HEK293T (cell line): ENCODE measurements at regions not wholly inside any gene's neighbourhood (a gene's known extent, or its start where the extent isn't known, plus 50 kb on each side); places are given as distances from the start of the nearest gene placed in this dataset.
A peak's percentile ranks its signal among the peaks of the same experiment; 100 is the strongest.
"Not testable (repeated sequence)": the region's sequence is repeated elsewhere in the genome, so short reads cannot be mapped to it uniquely, and the experiment has no call there.

Source experiments
- CTCF ChIA-PET: fragments of 350-600 bp; formaldehyde crosslinking; extraction: SDS; loops from one replicate; lab custom pipeline; 2021; ENCODE audit warnings: antibody characterized with exemption, inconsistent platforms; lab: Yijun Ruan, JAX
- POLR2A ChIA-PET: fragments of 350-600 bp; formaldehyde crosslinking; extraction: SDS; loops from one replicate; lab custom pipeline; 2020; ENCODE audit warnings: antibody characterized with exemption, inconsistent platforms; lab: Yijun Ruan, JAX
- DNase-seq: peaks from one replicate; pipeline ENCODE4 v3.0.0; 2012; ENCODE audit warnings: mixed read lengths; ENCODE audit errors: extremely low spot score
- ARNT ChIP-seq: fragments of 450-650 bp; IDR thresholded peaks from 2 replicates; pipeline ENCODE4 v1.6.1; 2017; ENCODE audit warnings: mild to moderate bottlenecking
- BHLHE40 ChIP-seq: fragments of 450-650 bp; IDR thresholded peaks from 2 replicates; pipeline ENCODE4 v1.6.1; 2016; ENCODE audit warnings: mild to moderate bottlenecking, moderate library complexity, borderline replicate concordance
- CTBP1 ChIP-seq: fragments of 450-650 bp; IDR thresholded peaks from 2 replicates; pipeline ENCODE4 v1.6.1; 2016; ENCODE audit warnings: borderline replicate concordance
- ELF4 ChIP-seq: fragments of 450-650 bp; IDR thresholded peaks from 2 replicates; pipeline ENCODE4 v1.6.1; 2017; ENCODE audit warnings: antibody characterized with exemption
- FOXA1 ChIP-seq: fragments of 450-650 bp; IDR thresholded peaks from 2 replicates; pipeline ENCODE4 v1.6.1; 2016; ENCODE audit warnings: mild to moderate bottlenecking
- FOXK2 ChIP-seq: fragments of 450-650 bp; IDR thresholded peaks from 2 replicates; pipeline ENCODE4 v1.6.1; 2016; ENCODE audit warnings: mild to moderate bottlenecking
- FOXM1 ChIP-seq: fragments of 450-650 bp; IDR thresholded peaks from 2 replicates; pipeline ENCODE4 v1.6.1; 2017; ENCODE audit warnings: mild to moderate bottlenecking, borderline replicate concordance
- HDGF ChIP-seq: fragments of 450-650 bp; IDR thresholded peaks from 2 replicates; pipeline ENCODE4 v1.6.1; 2017; ENCODE audit warnings: antibody characterized with exemption, borderline replicate concordance
- L3MBTL2 ChIP-seq: fragments of 450-650 bp; conservative IDR thresholded peaks from 2 replicates; pipeline ENCODE4 v1.6.1; 2016; ENCODE audit warnings: mild to moderate bottlenecking
- LEF1 ChIP-seq: fragments of 450-650 bp; IDR thresholded peaks from 2 replicates; pipeline ENCODE4 v1.6.1; 2017; ENCODE audit warnings: mild to moderate bottlenecking, borderline replicate concordance
- NFRKB ChIP-seq: fragments of 450-650 bp; IDR thresholded peaks from 2 replicates; pipeline ENCODE4 v1.6.1; 2016; ENCODE audit warnings: mild to moderate bottlenecking, moderate library complexity
- PKNOX1 ChIP-seq: fragments of 450-650 bp; IDR thresholded peaks from 2 replicates; pipeline ENCODE4 v1.6.1; 2016
- SP1 ChIP-seq: fragments of 450-650 bp; IDR thresholded peaks from 2 replicates; pipeline ENCODE4 v1.6.1; 2017
- SUZ12 ChIP-seq: fragments of 450-650 bp; IDR thresholded peaks from 2 replicates; pipeline ENCODE4 v1.6.1; 2016; ENCODE audit warnings: mild to moderate bottlenecking
- TARDBP ChIP-seq: fragments of 450-650 bp; IDR thresholded peaks from 2 replicates; pipeline ENCODE4 v1.6.1; 2016
- ZNF384 ChIP-seq: fragments of 450-650 bp; IDR thresholded peaks from 2 replicates; pipeline ENCODE4 v1.6.1; 2016

- no peak for DNase-seq
- POLR2A ChIA-PET, result no interaction called here
- CTCF ChIA-PET, result no interaction called here
- TF ChIP-seq NFRKB (no peak), ARNT (no peak), CTBP1 (no peak), BHLHE40 (no peak), ZNF384 (no peak), ELF4 (no peak), FOXK2 (no peak), FOXM1 (no peak)
These were observed 95.9 kb upstream of the SMARCA2 start for GRCh38 chr9:1919229-1919628.

DNA sequence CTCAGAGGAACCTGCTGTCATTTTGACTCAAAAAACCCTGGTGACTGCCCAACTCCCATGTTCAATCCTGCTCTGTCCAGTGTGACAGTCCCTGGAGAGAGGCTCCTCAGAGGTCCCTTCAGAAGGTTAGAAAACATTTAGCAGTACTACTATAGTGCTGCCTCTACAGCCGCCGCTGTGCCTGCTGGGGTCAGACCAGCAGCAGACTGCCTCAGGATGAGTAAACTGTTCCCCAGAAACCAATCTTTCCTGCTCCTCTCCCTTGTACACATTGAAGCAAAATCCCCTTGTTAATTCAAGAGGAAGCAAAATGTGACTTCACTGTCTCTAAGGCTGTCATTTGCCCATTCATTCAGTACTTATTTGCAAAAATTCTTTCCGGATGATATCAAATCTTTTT is 94.8 kb upstream of the SMARCA2 start:
- TF ChIP-seq SUZ12 (no peak), ARNT (no peak), TARDBP (no peak), ZNF384 (no peak), LEF1 (no peak), L3MBTL2 (no peak), SP1 (no peak), FOXM1 (no peak), BHLHE40 (no peak), PKNOX1 (no peak), ELF4 (no peak), FOXK2 (no peak), HDGF (no peak), FOXA1 (no peak), NFRKB (no peak), CTBP1 (no peak)
- ChIA-PET POLR2A (no interaction called here), CTCF (no interaction called here)
- DNase-seq, result no peak

- peak; percentile 5 for DNase-seq
- TF ChIP-seq FOXA1, result no peak
- no peak for TF ChIP-seq HDGF
- TF ChIP-seq FOXM1, result no peak
- no peak for TF ChIP-seq ELF4
- TF ChIP-seq NFRKB, result no peak
- no peak for TF ChIP-seq L3MBTL2
- no peak for TF ChIP-seq TARDBP
- TF ChIP-seq PKNOX1, result no peak
- no peak for TF ChIP-seq LEF1
- TF ChIP-seq FOXK2, result no peak
- TF ChIP-seq BHLHE40, result no peak
- TF ChIP-seq ZNF384, result no peak
- no peak for TF ChIP-seq SP1
- CTCF ChIA-PET, result no interaction called here
- POLR2A ChIA-PET, result no interaction called here
These were observed 93.1 kb upstream of the SMARCA2 start for GRCh38 chr9:1922026-1922425.

DNA sequence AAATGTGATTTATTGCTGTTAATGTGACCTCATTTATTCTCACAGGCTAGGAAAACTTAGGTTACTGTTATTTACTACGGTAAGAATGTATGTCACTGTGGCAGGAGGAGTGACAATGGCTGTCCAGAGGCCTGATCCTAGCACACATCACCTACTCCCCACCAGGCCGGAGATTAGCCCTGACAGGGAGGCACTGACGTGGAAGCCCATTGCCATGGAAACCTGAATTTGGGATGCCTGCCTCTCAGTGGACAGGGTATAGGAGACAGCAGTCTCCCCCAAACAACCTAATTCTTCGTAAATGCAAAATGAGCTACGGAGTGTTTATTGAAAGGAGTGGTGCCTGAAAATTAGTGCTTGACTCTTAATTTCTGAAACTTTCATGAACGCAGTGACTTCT is 87.6 kb upstream of the SMARCA2 start:
- ChIA-PET CTCF (no interaction called here), POLR2A (no interaction called here)
- no peak for DNase-seq
- TF ChIP-seq HDGF, result no peak
- no peak for TF ChIP-seq BHLHE40
- TF ChIP-seq NFRKB, result no peak
- TF ChIP-seq ZNF384, result no peak
- no peak for TF ChIP-seq SUZ12
- no peak for TF ChIP-seq FOXM1
- no peak for TF ChIP-seq LEF1

DNA sequence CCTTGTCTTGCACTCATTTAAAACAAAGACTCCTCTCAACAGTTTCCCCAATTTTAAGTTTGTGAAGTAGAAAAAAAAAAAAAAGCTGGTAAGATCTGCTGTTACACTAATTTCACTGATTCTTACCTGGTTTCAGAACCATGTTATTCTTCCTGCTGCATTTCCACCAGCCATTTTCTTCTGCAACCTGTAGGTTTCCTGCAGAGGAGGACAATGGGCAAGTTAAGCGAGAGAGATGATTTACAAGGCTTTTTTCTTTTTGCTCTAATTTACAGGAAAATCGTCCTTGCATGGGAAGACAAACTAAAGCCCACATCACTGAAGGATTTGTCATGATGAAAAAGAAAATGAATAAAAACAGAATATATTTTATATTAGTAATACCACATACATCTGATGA is 86.0 kb upstream of the SMARCA2 start:
- POLR2A ChIA-PET, result no interaction called here
- TF ChIP-seq BHLHE40 (no peak), SP1 (no peak), SUZ12 (no peak), FOXK2 (no peak), ELF4 (no peak), FOXM1 (no peak)
- no peak for DNase-seq
- CTCF ChIA-PET, result no interaction called here

DNA sequence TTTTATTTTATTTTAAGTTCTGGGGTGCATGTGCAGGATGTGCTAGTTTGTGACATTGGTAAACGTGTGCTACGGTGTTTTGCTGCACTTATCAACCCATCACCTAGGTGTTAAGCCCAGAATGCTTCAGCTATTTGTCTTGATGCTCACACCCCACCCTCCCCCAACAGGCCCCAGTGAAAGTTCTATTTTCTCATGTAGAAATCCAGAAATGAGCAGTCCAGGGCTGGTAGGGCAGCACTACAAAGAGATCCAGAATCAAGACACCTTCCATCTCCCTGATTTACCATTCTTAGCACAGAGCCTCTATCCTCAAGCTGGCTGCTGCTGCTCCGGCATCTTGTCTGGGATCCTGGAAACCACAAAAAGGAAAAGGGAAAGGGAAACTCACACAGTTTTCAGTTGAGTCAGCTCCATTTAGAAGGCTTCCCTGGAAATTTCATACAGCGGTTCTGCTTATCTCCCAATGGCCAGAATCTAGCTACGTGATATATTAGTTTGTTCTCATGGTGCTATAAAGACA is 85.4 kb upstream of the SMARCA2 start:
- ChIA-PET POLR2A (no interaction called here), CTCF (no interaction called here)

GRCh38 chr9:1930245-1930736 is 84.9 kb upstream of the SMARCA2 start:
- CTCF ChIA-PET, POLR2A ChIA-PET: not testable (repeated sequence)

More for the DNA sequence above, 85.4 kb upstream of the SMARCA2 start:
- TF ChIP-seq TARDBP (no peak), HDGF (no peak), LEF1 (no peak), BHLHE40 (no peak), ZNF384 (no peak), L3MBTL2 (no peak), FOXK2 (no peak), SUZ12 (no peak), NFRKB (no peak), ELF4 (no peak), CTBP1 (no peak), FOXM1 (no peak)
- no peak for DNase-seq

More at GRCh38 chr9:1930245-1930736, 84.9 kb upstream of the SMARCA2 start:
- not testable (repeated sequence) for DNase-seq
